ENCODE measurements at regions not wholly inside any gene's neighbourhood (a gene's known extent, or its start where the extent isn't known, plus 50 kb on each side); places are given as distances from the start of the nearest gene placed in this dataset.

- no peak overlapping the region for H3K4me2 ChIP-seq (ENCODE audit: low read length)
- no peaks in the 10 kb centered on the region for H3K79me2 ChIP-seq
- H3K4me1 ChIP-seq, result no peaks in the 10 kb centered on the region
- no peak overlapping the region for H3K27ac ChIP-seq
- H3K27me3 ChIP-seq (ENCODE audit: control insufficient read depth, insufficient read depth, low read length), result no peaks in the 10 kb centered on the region
- TF ChIP-seq, protein P1, sequence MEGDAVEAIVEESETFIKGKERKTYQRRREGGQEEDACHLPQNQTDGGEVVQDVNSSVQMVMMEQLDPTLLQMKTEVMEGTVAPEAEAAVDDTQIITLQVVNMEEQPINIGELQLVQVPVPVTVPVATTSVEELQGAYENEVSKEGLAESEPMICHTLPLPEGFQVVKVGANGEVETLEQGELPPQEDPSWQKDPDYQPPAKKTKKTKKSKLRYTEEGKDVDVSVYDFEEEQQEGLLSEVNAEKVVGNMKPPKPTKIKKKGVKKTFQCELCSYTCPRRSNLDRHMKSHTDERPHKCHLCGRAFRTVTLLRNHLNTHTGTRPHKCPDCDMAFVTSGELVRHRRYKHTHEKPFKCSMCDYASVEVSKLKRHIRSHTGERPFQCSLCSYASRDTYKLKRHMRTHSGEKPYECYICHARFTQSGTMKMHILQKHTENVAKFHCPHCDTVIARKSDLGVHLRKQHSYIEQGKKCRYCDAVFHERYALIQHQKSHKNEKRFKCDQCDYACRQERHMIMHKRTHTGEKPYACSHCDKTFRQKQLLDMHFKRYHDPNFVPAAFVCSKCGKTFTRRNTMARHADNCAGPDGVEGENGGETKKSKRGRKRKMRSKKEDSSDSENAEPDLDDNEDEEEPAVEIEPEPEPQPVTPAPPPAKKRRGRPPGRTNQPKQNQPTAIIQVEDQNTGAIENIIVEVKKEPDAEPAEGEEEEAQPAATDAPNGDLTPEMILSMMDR (IDR thresholded peaks at IDR 0.05), result no peak
- H2AFZ ChIP-seq, result no peak overlapping the region
- no peak overlapping the region for H3K4me3 ChIP-seq (ENCODE audit: low read depth, low read length)
- H3K36me3 ChIP-seq (ENCODE audit: control insufficient read depth, insufficient read depth, low read length), result no peaks in the 10 kb centered on the region
- no peak overlapping the region for H3K9ac ChIP-seq
- H3K9me3 ChIP-seq (ENCODE audit: control insufficient read depth, low read length), result no peaks in the 10 kb centered on the region
These were observed 136.8 kb upstream of the FMN2 start for GRCh38 chr1:239954836-239955235.

DNA sequence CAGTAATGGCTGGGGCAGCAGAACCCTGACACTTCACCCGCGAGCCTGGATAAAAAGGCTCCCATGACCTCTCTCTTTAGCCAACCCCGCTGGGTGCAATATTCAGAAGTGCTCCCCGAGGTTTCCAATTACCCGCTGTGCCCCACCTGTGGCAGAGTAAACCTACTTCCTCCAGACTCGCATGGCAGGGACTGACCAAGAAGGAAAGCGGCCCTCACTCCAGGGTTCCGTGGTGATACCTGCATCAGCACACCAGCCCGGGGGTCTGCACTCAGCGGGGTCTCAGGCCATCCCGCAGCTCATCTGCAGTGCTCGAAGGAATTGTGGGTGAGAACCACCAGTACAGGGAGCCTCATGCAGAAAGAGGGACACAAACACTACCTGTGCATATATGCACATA lies 136.3 kb upstream of the FMN2 start:
- no peaks in the 10 kb centered on the region for H3K79me2 ChIP-seq
- H3K27me3 ChIP-seq (ENCODE audit: control insufficient read depth, insufficient read depth, low read length), result no peaks in the 10 kb centered on the region
- H3K4me1 ChIP-seq, result no peaks in the 10 kb centered on the region
- H3K4me2 ChIP-seq (ENCODE audit: low read length), result no peak overlapping the region
- no peak overlapping the region for H3K27ac ChIP-seq
- no peak overlapping the region for H3K9ac ChIP-seq
- H2AFZ ChIP-seq, result no peak overlapping the region
- no peak overlapping the region for H3K4me3 ChIP-seq (ENCODE audit: low read depth, low read length)
- TF ChIP-seq, protein P1 (IDR thresholded peaks at IDR 0.05), result no peak
- H3K36me3 ChIP-seq (ENCODE audit: control insufficient read depth, insufficient read depth, low read length), result no peaks in the 10 kb centered on the region
- no peaks in the 10 kb centered on the region for H3K9me3 ChIP-seq (ENCODE audit: control insufficient read depth, low read length)

- H3K4me2 ChIP-seq (ENCODE audit: low read length), result no peak overlapping the region
- H2AFZ ChIP-seq, result no peak overlapping the region
These were observed 135.4 kb upstream of the FMN2 start for GRCh38 chr1:239956263-239956662.

GRCh38 chr1:239958063-239958462 lies 133.6 kb upstream of the FMN2 start:
- Histone ChIP-seq H3K36me3 (ENCODE audit: control insufficient read depth, insufficient read depth, low read length) (no peaks in the 10 kb centered on the region), H3K4me1 (no peaks in the 10 kb centered on the region)
- TF ChIP-seq, protein P1 (IDR thresholded peaks at IDR 0.05), result no peak

More at GRCh38 chr1:239956263-239956662, 135.4 kb upstream of the FMN2 start:
- Histone ChIP-seq H3K9ac (no peak overlapping the region), H3K4me1 (no peaks in the 10 kb centered on the region), H3K27me3 (ENCODE audit: control insufficient read depth, insufficient read depth, low read length) (no peaks in the 10 kb centered on the region), H3K79me2 (no peaks in the 10 kb centered on the region), H3K36me3 (ENCODE audit: control insufficient read depth, insufficient read depth, low read length) (no peaks in the 10 kb centered on the region), H3K27ac (no peak overlapping the region), H3K9me3 (ENCODE audit: control insufficient read depth, low read length) (no peaks in the 10 kb centered on the region), H3K4me3 (ENCODE audit: low read depth, low read length) (no peak overlapping the region)
- TF ChIP-seq, protein P1 (IDR thresholded peaks at IDR 0.05), result no peak

GRCh38 chr1:239960366-239960765 lies 131.3 kb upstream of the FMN2 start:
- Histone ChIP-seq H3K4me3 (ENCODE audit: low read depth, low read length) (no peak overlapping the region), H3K9ac (no peak overlapping the region), H3K79me2 (no peaks in the 10 kb centered on the region), H3K36me3 (ENCODE audit: control insufficient read depth, insufficient read depth, low read length) (no peaks in the 10 kb centered on the region), H3K27ac (no peak overlapping the region), H3K4me1 (no peaks in the 10 kb centered on the region), H2AFZ (no peak overlapping the region), H3K4me2 (ENCODE audit: low read length) (no peak overlapping the region), H3K9me3 (ENCODE audit: control insufficient read depth, low read length) (no peaks in the 10 kb centered on the region), H3K27me3 (ENCODE audit: control insufficient read depth, insufficient read depth, low read length) (no peaks in the 10 kb centered on the region)
- TF ChIP-seq, protein P1 (IDR thresholded peaks at IDR 0.05), result no peak

More at GRCh38 chr1:239958063-239958462, 133.6 kb upstream of the FMN2 start:
- Histone ChIP-seq H2AFZ (no peak overlapping the region), H3K9ac (no peak overlapping the region), H3K27me3 (ENCODE audit: control insufficient read depth, insufficient read depth, low read length) (no peaks in the 10 kb centered on the region), H3K27ac (no peak overlapping the region), H3K4me2 (ENCODE audit: low read length) (no peak overlapping the region), H3K79me2 (no peaks in the 10 kb centered on the region), H3K9me3 (ENCODE audit: control insufficient read depth, low read length) (no peaks in the 10 kb centered on the region), H3K4me3 (ENCODE audit: low read depth, low read length) (no peak overlapping the region)
